Osteoblast (primary cell): ENCODE measurements at regions not wholly inside any gene's neighbourhood (a gene's known extent, or its start where the extent isn't known, plus 50 kb on each side); places are given as distances from the start of the nearest gene placed in this dataset.
A peak's percentile ranks its signal among the peaks of the same experiment; 100 is the strongest.

Experiments used
- DNase-seq: peaks from one replicate; pipeline ENCODE4 v3.0.0; 2011; ENCODE audit warnings: low spot score, mixed read lengths; ENCODE audit not compliant: insufficient read length; ENCODE audit errors: missing footprints
- H2AFZ ChIP-seq: 2 replicates; pipeline ENCODE4 v1.6.0; 2011; ENCODE audit warnings: mild to moderate bottlenecking, low read length
- H3K27ac ChIP-seq: 2 replicates; pipeline ENCODE4 v1.5.1; 2011; ENCODE audit warnings: mild to moderate bottlenecking, low read depth, low read length, moderate library complexity
- H3K27me3 ChIP-seq: 2 replicates; pipeline ENCODE4 v1.6.0; 2012; ENCODE audit warnings: mild to moderate bottlenecking, control low read depth, inconsistent platforms, low read length, moderate library complexity; ENCODE audit not compliant: insufficient read depth
- H3K36me3 ChIP-seq: 2 replicates; pipeline ENCODE4 v1.5.1; 2011; ENCODE audit warnings: mild to moderate bottlenecking, low read length, control low read depth, moderate library complexity; ENCODE audit not compliant: insufficient read depth
- H3K4me1 ChIP-seq: 2 replicates; pipeline ENCODE4 v1.5.1; 2011; ENCODE audit warnings: mild to moderate bottlenecking, low read length, control low read depth, moderate library complexity; ENCODE audit not compliant: insufficient read depth
- H3K4me2 ChIP-seq: 2 replicates; pipeline ENCODE4 v1.6.0; 2011; ENCODE audit warnings: mild to moderate bottlenecking, low read length; ENCODE audit not compliant: insufficient read depth
- H3K4me3 ChIP-seq: fragments of 200-600 bp; sonication (generic); 3 replicates; pipeline ENCODE4 v1.5.1; 2012; ENCODE audit warnings: mild to moderate bottlenecking, low read length, inconsistent platforms; ENCODE audit not compliant: insufficient read depth
- H3K79me2 ChIP-seq: 2 replicates; pipeline ENCODE4 v1.6.0; 2012; ENCODE audit warnings: mild to moderate bottlenecking, low read length, control low read depth, inconsistent platforms; ENCODE audit not compliant: insufficient read depth
- H3K9me3 ChIP-seq: 2 replicates; pipeline ENCODE4 v1.5.1; 2011; ENCODE audit warnings: low read depth, low read length, control low read depth
- H4K20me1 ChIP-seq: 2 replicates; pipeline ENCODE4 v1.6.0; 2012; ENCODE audit warnings: mild to moderate bottlenecking, low read length, control low read depth; ENCODE audit not compliant: insufficient read depth
- CTCF ChIP-seq: IDR thresholded peaks from 2 replicates; pipeline ENCODE4 v1.5.1; 2011; ENCODE audit warnings: mild to moderate bottlenecking, low read depth, low read length, moderate library complexity; ENCODE audit errors: extremely low read depth

- Histone ChIP-seq H3K27ac (no peak overlapping the region), H3K36me3 (no peaks in the 10 kb centered on the region)
- DNase-seq: no peak
Measured at GRCh38 chr5:90161414-90161813, 248.1 kb downstream of the CETN3 start.

GRCh38 chr5:90158131-90158530 is 251.4 kb downstream of the CETN3 start:
- H3K27ac ChIP-seq: no peak overlapping the region
- no peaks in the 10 kb centered on the region for H3K36me3 ChIP-seq
- H3K4me2 ChIP-seq: no peak overlapping the region
- peak overlapping the region; percentile 50 for H2AFZ ChIP-seq
- no peaks in the 10 kb centered on the region for H4K20me1 ChIP-seq
- TF ChIP-seq CTCF: no peak
- no peak overlapping the region for H3K4me3 ChIP-seq
- no peak for DNase-seq
- no peaks in the 10 kb centered on the region for H3K27me3 ChIP-seq
- peaks cover 3% of the 10 kb centered on the region for H3K4me1 ChIP-seq
- no peaks in the 10 kb centered on the region for H3K9me3 ChIP-seq
- no peaks in the 10 kb centered on the region for H3K79me2 ChIP-seq

More at GRCh38 chr5:90161414-90161813, 248.1 kb downstream of the CETN3 start:
- no peak overlapping the region for H2AFZ ChIP-seq
- no peaks in the 10 kb centered on the region for H3K27me3 ChIP-seq
- no peaks in the 10 kb centered on the region for H4K20me1 ChIP-seq
- no peak overlapping the region for H3K4me2 ChIP-seq
- no peaks in the 10 kb centered on the region for H3K9me3 ChIP-seq
- H3K4me1 ChIP-seq: peaks cover 3% of the 10 kb centered on the region
- H3K4me3 ChIP-seq: no peak overlapping the region
- H3K79me2 ChIP-seq: no peaks in the 10 kb centered on the region
- peak; percentile 52 for TF ChIP-seq CTCF

GRCh38 chr5:90153031-90153430 is 256.5 kb downstream of the CETN3 start:
- peak; percentile 44 for DNase-seq
- TF ChIP-seq CTCF: no peak
- H3K27me3 ChIP-seq: no peaks in the 10 kb centered on the region
- no peak overlapping the region for H3K4me3 ChIP-seq
- no peaks in the 10 kb centered on the region for H3K4me1 ChIP-seq
- no peaks in the 10 kb centered on the region for H3K9me3 ChIP-seq
- H4K20me1 ChIP-seq: no peaks in the 10 kb centered on the region
- no peak overlapping the region for H3K4me2 ChIP-seq
- no peaks in the 10 kb centered on the region for H3K79me2 ChIP-seq
- no peak overlapping the region for H2AFZ ChIP-seq
- no peaks in the 10 kb centered on the region for H3K36me3 ChIP-seq
- no peak overlapping the region for H3K27ac ChIP-seq

- no peak overlapping the region for H2AFZ ChIP-seq
- no peak for TF ChIP-seq CTCF
- no peaks in the 10 kb centered on the region for H3K4me1 ChIP-seq
- no peak overlapping the region for H3K27ac ChIP-seq
- DNase-seq: no peak
- no peaks in the 10 kb centered on the region for H3K9me3 ChIP-seq
- H3K4me3 ChIP-seq: no peak overlapping the region
- H3K4me2 ChIP-seq: no peak overlapping the region
- no peaks in the 10 kb centered on the region for H3K36me3 ChIP-seq
- H3K79me2 ChIP-seq: no peaks in the 10 kb centered on the region
- no peaks in the 10 kb centered on the region for H3K27me3 ChIP-seq
- H4K20me1 ChIP-seq: no peaks in the 10 kb centered on the region
Measured at GRCh38 chr5:90144625-90145327, 264.8 kb downstream of the CETN3 start.
